ENCODE measurements at regions not wholly inside any gene's neighbourhood (a gene's known extent, or its start where the extent isn't known, plus 50 kb on each side); places are given as distances from the start of the nearest gene placed in this dataset.

- DNase-seq (ENCODE audit: low read depth), result no peak
Observed at GRCh38 chr16:64459402-64459801, 662.5 kb downstream of the CDH11 start.

- peak; percentile 28 for DNase-seq (ENCODE audit: low read depth)
Observed at GRCh38 chr16:64455275-64455674, 666.6 kb downstream of the CDH11 start.

- DNase-seq (ENCODE audit: low read depth), result no peak
Observed at GRCh38 chr16:64453646-64454045, 668.2 kb downstream of the CDH11 start.

GRCh38 chr16:64452446-64452845 lies 669.4 kb downstream of the CDH11 start:
- DNase-seq (ENCODE audit: low read depth), result no peak

GRCh38 chr16:64450177-64450576 lies 671.7 kb downstream of the CDH11 start:
- DNase-seq (ENCODE audit: low read depth), result no peak

GRCh38 chr16:64449506-64449905 lies 672.4 kb downstream of the CDH11 start:
- DNase-seq (ENCODE audit: low read depth), result no peak

GRCh38 chr16:64445649-64446048 lies 676.2 kb downstream of the CDH11 start:
- DNase-seq (ENCODE audit: low read depth), result no peak

GRCh38 chr16:64445245-64445644 lies 676.6 kb downstream of the CDH11 start:
- no peak for DNase-seq (ENCODE audit: low read depth)

GRCh38 chr16:64440421-64440831 lies 681.4 kb downstream of the CDH11 start:
- peak; percentile 95 for DNase-seq (ENCODE audit: low read depth)

- no peak for DNase-seq (ENCODE audit: low read depth)
Observed at GRCh38 chr16:64440005-64440404, 681.9 kb downstream of the CDH11 start.

- no peak for DNase-seq (ENCODE audit: low read depth)
Observed at GRCh38 chr16:64437706-64438324, 684.0 kb downstream of the CDH11 start.

- no peak for DNase-seq (ENCODE audit: low read depth)
Observed at GRCh38 chr16:64434526-64435069, 687.3 kb downstream of the CDH11 start.

GRCh38 chr16:64428463-64429113 lies 693.3 kb downstream of the CDH11 start:
- peak; percentile 85 for DNase-seq (ENCODE audit: low read depth)

GRCh38 chr16:64426131-64426666 lies 695.7 kb downstream of the CDH11 start:
- no peak for DNase-seq (ENCODE audit: low read depth)

GRCh38 chr16:64425381-64425780 lies 696.5 kb downstream of the CDH11 start:
- no peak for DNase-seq (ENCODE audit: low read depth)

- DNase-seq (ENCODE audit: low read depth), result no peak
Observed at GRCh38 chr16:64422259-64422658, 699.6 kb downstream of the CDH11 start.

- no peak for DNase-seq (ENCODE audit: low read depth)
Observed at GRCh38 chr16:64421515-64421914, 700.3 kb downstream of the CDH11 start.

- no peak for DNase-seq (ENCODE audit: low read depth)
Observed at GRCh38 chr16:64419832-64420231, 702.0 kb downstream of the CDH11 start.

GRCh38 chr16:64417711-64418227 lies 704.1 kb downstream of the CDH11 start:
- DNase-seq (ENCODE audit: low read depth), result peak; percentile 78

GRCh38 chr16:64416216-64417005 lies 705.5 kb downstream of the CDH11 start:
- peak; percentile 78 for DNase-seq (ENCODE audit: low read depth)

- peak; percentile 61 for DNase-seq (ENCODE audit: low read depth)
Observed at GRCh38 chr16:64412578-64413280, 709.1 kb downstream of the CDH11 start.

GRCh38 chr16:64410306-64410705 lies 711.6 kb downstream of the CDH11 start:
- DNase-seq (ENCODE audit: low read depth), result no peak

Data from iris pigment epithelial cell (primary cell).